Rectal smooth muscle tissue (tissue), 1 donor: ENCODE measurements at regions not wholly inside any gene's neighbourhood (a gene's known extent, or its start where the extent isn't known, plus 50 kb on each side); places are given as distances from the start of the nearest gene placed in this dataset.

Experiments used
- H3K27ac ChIP-seq: one replicate; pipeline ENCODE4 v1.7.0; 2013; ENCODE audit warnings: low read depth, low read length, inconsistent platforms
- H3K27me3 ChIP-seq: one replicate; pipeline ENCODE4 v1.7.0; 2013; ENCODE audit warnings: low read length; ENCODE audit not compliant: control insufficient read depth, insufficient read depth
- H3K36me3 ChIP-seq: one replicate; pipeline ENCODE4 v1.7.0; 2013; ENCODE audit warnings: low read length; ENCODE audit not compliant: control insufficient read depth, insufficient read depth
- H3K4me1 ChIP-seq: one replicate; pipeline ENCODE4 v1.7.0; 2013; ENCODE audit warnings: low read length; ENCODE audit not compliant: control insufficient read depth, insufficient read depth
- H3K4me3 ChIP-seq: one replicate; pipeline ENCODE4 v1.7.0; 2013; ENCODE audit warnings: low read length
- H3K9ac ChIP-seq: one replicate; pipeline ENCODE4 v1.7.0; 2013; ENCODE audit warnings: low read length

- no peaks in the 10 kb centered on the region for H3K36me3 ChIP-seq
- no peak overlapping the region for H3K4me3 ChIP-seq
- no peaks in the 10 kb centered on the region for H3K27me3 ChIP-seq
- H3K4me1 ChIP-seq: no peaks in the 10 kb centered on the region
- H3K27ac ChIP-seq: no peak overlapping the region
- no peak overlapping the region for H3K9ac ChIP-seq
These were observed 340.2 kb downstream of the DRD1 start for GRCh38 chr5:175103746-175104145.

- no peak overlapping the region for H3K27ac ChIP-seq
- H3K4me3 ChIP-seq: no peak overlapping the region
- no peaks in the 10 kb centered on the region for H3K27me3 ChIP-seq
- no peak overlapping the region for H3K9ac ChIP-seq
- H3K36me3 ChIP-seq: no peaks in the 10 kb centered on the region
- H3K4me1 ChIP-seq: no peaks in the 10 kb centered on the region
These were observed 341.3 kb downstream of the DRD1 start for GRCh38 chr5:175102717-175103116.

- H3K27ac ChIP-seq: no peak overlapping the region
These were observed 345.7 kb downstream of the DRD1 start for GRCh38 chr5:175098301-175098700.

GRCh38 chr5:175096469-175097165 lies 347.4 kb downstream of the DRD1 start:
- Histone ChIP-seq H3K27ac (no peak overlapping the region), H3K9ac (no peak overlapping the region), H3K4me1 (no peaks in the 10 kb centered on the region), H3K27me3 (no peaks in the 10 kb centered on the region), H3K36me3 (no peaks in the 10 kb centered on the region), H3K4me3 (no peak overlapping the region)

More at GRCh38 chr5:175098301-175098700, 345.7 kb downstream of the DRD1 start:
- Histone ChIP-seq H3K9ac (no peak overlapping the region), H3K27me3 (no peaks in the 10 kb centered on the region), H3K4me3 (no peak overlapping the region), H3K36me3 (no peaks in the 10 kb centered on the region), H3K4me1 (no peaks in the 10 kb centered on the region)

- H3K9ac ChIP-seq: no peak overlapping the region
- H3K4me1 ChIP-seq: no peaks in the 10 kb centered on the region
- no peak overlapping the region for H3K4me3 ChIP-seq
- no peaks in the 10 kb centered on the region for H3K27me3 ChIP-seq
- no peaks in the 10 kb centered on the region for H3K36me3 ChIP-seq
- no peak overlapping the region for H3K27ac ChIP-seq
These were observed 349.5 kb downstream of the DRD1 start for GRCh38 chr5:175094461-175094860.

- no peaks in the 10 kb centered on the region for H3K36me3 ChIP-seq
- no peak overlapping the region for H3K27ac ChIP-seq
- no peaks in the 10 kb centered on the region for H3K4me1 ChIP-seq
- no peaks in the 10 kb centered on the region for H3K27me3 ChIP-seq
- H3K9ac ChIP-seq: no peak overlapping the region
- H3K4me3 ChIP-seq: no peak overlapping the region
These were observed 351.3 kb downstream of the DRD1 start for GRCh38 chr5:175092691-175093090.

- Histone ChIP-seq H3K27me3 (no peaks in the 10 kb centered on the region), H3K27ac (no peak overlapping the region), H3K36me3 (no peaks in the 10 kb centered on the region), H3K4me1 (no peaks in the 10 kb centered on the region), H3K4me3 (no peak overlapping the region), H3K9ac (no peak overlapping the region)
These were observed 355.0 kb downstream of the DRD1 start for GRCh38 chr5:175088963-175089362.

- Histone ChIP-seq H3K9ac (no peak overlapping the region), H3K27ac (no peak overlapping the region), H3K27me3 (no peaks in the 10 kb centered on the region), H3K36me3 (no peaks in the 10 kb centered on the region), H3K4me1 (no peaks in the 10 kb centered on the region), H3K4me3 (no peak overlapping the region)
These were observed 358.6 kb downstream of the MSX2 start for GRCh38 chr5:175082866-175083590.

GRCh38 chr5:175082346-175082745 lies 358.0 kb downstream of the MSX2 start:
- H3K36me3 ChIP-seq: no peaks in the 10 kb centered on the region
- no peak overlapping the region for H3K4me3 ChIP-seq
- no peak overlapping the region for H3K27ac ChIP-seq
- H3K9ac ChIP-seq: no peak overlapping the region
- H3K4me1 ChIP-seq: no peaks in the 10 kb centered on the region
- no peaks in the 10 kb centered on the region for H3K27me3 ChIP-seq

GRCh38 chr5:175079707-175080106 lies 355.3 kb downstream of the MSX2 start:
- Histone ChIP-seq H3K36me3 (no peaks in the 10 kb centered on the region), H3K4me3 (no peak overlapping the region), H3K27me3 (no peaks in the 10 kb centered on the region), H3K27ac (no peak overlapping the region), H3K9ac (no peak overlapping the region), H3K4me1 (no peaks in the 10 kb centered on the region)

- no peak overlapping the region for H3K9ac ChIP-seq
- no peaks in the 10 kb centered on the region for H3K36me3 ChIP-seq
- H3K27me3 ChIP-seq: no peaks in the 10 kb centered on the region
- H3K4me1 ChIP-seq: no peaks in the 10 kb centered on the region
- H3K27ac ChIP-seq: no peak overlapping the region
- no peak overlapping the region for H3K4me3 ChIP-seq
These were observed 345.9 kb downstream of the MSX2 start for GRCh38 chr5:175070283-175070682.

GRCh38 chr5:175060257-175060656 lies 335.9 kb downstream of the MSX2 start:
- Histone ChIP-seq H3K27ac (no peak overlapping the region), H3K9ac (no peak overlapping the region), H3K4me3 (no peak overlapping the region), H3K36me3 (no peaks in the 10 kb centered on the region), H3K27me3 (no peaks in the 10 kb centered on the region), H3K4me1 (no peaks in the 10 kb centered on the region)

GRCh38 chr5:175059687-175060211 lies 335.4 kb downstream of the MSX2 start:
- no peaks in the 10 kb centered on the region for H3K27me3 ChIP-seq
- no peak overlapping the region for H3K9ac ChIP-seq
- H3K36me3 ChIP-seq: no peaks in the 10 kb centered on the region
- H3K4me3 ChIP-seq: no peak overlapping the region
- H3K4me1 ChIP-seq: no peaks in the 10 kb centered on the region
- H3K27ac ChIP-seq: no peak overlapping the region
